ENCODE measurements at regions not wholly inside any gene's neighbourhood (a gene's known extent, or its start where the extent isn't known, plus 50 kb on each side); places are given as distances from the start of the nearest gene placed in this dataset.

DNA sequence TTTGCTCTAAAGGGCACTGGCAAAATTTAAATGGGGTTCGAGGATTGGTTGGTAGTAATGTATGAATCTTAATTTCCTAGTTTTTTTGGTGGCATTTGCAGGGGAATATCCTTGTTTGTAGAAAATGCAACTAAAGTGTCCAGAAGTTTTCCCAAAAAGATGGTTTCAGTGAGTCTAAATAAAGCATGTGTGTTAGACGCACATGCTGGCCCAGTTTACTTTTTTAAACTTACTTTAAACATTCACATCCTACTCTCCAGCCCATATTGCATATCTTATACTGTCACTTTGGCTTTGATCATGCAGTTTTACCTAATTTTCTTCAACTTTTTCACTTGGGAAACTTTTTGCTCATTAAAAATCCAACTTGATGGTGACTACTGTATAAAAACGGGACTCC is 744.0 kb upstream of the CELF2 start:
- no peak for DNase-seq
- H3K4me3 Mint-ChIP-seq (ENCODE audit: unreplicated experiment): no peak overlapping the region
- H3K9me3 Mint-ChIP-seq (ENCODE audit: unreplicated experiment): no peaks in the 10 kb centered on the region
- H3K4me1 Mint-ChIP-seq (ENCODE audit: low read depth, unreplicated experiment): peaks cover 5% of the 10 kb centered on the region
- no peaks in the 10 kb centered on the region for H3K36me3 Mint-ChIP-seq (ENCODE audit: unreplicated experiment)
- H3K27me3 Mint-ChIP-seq (ENCODE audit: unreplicated experiment): peaks cover 2% of the 10 kb centered on the region
- H3K27ac Mint-ChIP-seq (ENCODE audit: unreplicated experiment): no peak overlapping the region
- TF ChIP-seq, protein P1, sequence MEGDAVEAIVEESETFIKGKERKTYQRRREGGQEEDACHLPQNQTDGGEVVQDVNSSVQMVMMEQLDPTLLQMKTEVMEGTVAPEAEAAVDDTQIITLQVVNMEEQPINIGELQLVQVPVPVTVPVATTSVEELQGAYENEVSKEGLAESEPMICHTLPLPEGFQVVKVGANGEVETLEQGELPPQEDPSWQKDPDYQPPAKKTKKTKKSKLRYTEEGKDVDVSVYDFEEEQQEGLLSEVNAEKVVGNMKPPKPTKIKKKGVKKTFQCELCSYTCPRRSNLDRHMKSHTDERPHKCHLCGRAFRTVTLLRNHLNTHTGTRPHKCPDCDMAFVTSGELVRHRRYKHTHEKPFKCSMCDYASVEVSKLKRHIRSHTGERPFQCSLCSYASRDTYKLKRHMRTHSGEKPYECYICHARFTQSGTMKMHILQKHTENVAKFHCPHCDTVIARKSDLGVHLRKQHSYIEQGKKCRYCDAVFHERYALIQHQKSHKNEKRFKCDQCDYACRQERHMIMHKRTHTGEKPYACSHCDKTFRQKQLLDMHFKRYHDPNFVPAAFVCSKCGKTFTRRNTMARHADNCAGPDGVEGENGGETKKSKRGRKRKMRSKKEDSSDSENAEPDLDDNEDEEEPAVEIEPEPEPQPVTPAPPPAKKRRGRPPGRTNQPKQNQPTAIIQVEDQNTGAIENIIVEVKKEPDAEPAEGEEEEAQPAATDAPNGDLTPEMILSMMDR (IDR thresholded peaks at IDR 0.05; ENCODE audit: partially characterized antibody, unreplicated experiment): no peak

DNA sequence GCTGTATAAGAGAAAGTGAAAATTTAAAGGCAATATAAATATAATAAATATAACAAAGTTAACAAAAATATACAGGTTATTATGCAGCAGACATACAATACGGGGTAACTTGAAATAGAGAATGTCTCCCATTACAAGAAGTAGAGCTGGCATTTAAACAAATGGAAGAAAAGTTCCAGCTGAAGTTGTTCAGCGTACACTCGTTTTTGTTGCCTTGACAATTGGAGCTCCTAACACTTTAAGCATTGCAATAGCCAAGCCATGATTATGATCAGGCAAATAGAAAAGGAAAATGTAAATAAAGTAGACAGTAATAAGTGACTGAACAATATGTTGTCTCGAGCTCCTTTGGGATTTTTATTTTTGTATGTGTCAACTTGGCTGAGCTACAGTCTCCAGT is 737.8 kb upstream of the CELF2 start:
- peaks cover 2% of the 10 kb centered on the region for H3K27me3 Mint-ChIP-seq (ENCODE audit: unreplicated experiment)
- H3K36me3 Mint-ChIP-seq (ENCODE audit: unreplicated experiment): peaks cover 5% of the 10 kb centered on the region
- H3K4me3 Mint-ChIP-seq (ENCODE audit: unreplicated experiment): no peak overlapping the region
- no peaks in the 10 kb centered on the region for H3K9me3 Mint-ChIP-seq (ENCODE audit: unreplicated experiment)
- H3K27ac Mint-ChIP-seq (ENCODE audit: unreplicated experiment): no peak overlapping the region
- no peak for DNase-seq
- TF ChIP-seq, protein P1 (IDR thresholded peaks at IDR 0.05; ENCODE audit: partially characterized antibody, unreplicated experiment): no peak
- H3K4me1 Mint-ChIP-seq (ENCODE audit: low read depth, unreplicated experiment): peaks cover 6% of the 10 kb centered on the region

DNA sequence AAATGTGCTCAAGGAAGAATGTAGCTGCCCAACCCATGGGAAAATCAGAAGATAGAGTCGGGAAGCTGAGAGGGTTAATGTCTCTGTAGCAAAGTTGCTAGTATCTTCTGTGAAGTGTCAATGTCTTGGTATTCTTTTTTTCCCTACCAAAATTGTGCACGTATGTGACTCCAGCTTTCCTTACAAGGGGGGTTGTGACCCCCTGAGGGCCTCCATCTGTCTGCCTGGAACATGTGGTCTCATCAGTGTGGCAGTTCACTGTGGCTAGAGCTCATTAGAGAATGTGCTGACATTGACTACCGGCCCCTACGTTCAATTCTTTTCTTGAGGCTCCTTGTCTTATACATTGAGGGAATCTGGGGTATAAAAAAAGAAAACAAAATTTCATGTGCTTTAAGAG is 725.2 kb upstream of the CELF2 start:
- H3K27ac Mint-ChIP-seq (ENCODE audit: unreplicated experiment): no peak overlapping the region
- H3K27me3 Mint-ChIP-seq (ENCODE audit: unreplicated experiment): peaks cover 3% of the 10 kb centered on the region
- peak overlapping the region; percentile 50 for H3K4me3 Mint-ChIP-seq (ENCODE audit: unreplicated experiment)
- H3K4me1 Mint-ChIP-seq (ENCODE audit: low read depth, unreplicated experiment): peaks cover 22% of the 10 kb centered on the region
- H3K9me3 Mint-ChIP-seq (ENCODE audit: unreplicated experiment): no peaks in the 10 kb centered on the region
- TF ChIP-seq, protein P1 (IDR thresholded peaks at IDR 0.05; ENCODE audit: partially characterized antibody, unreplicated experiment): no peak
- no peaks in the 10 kb centered on the region for H3K36me3 Mint-ChIP-seq (ENCODE audit: unreplicated experiment)
- DNase-seq: peak; percentile 41

DNA sequence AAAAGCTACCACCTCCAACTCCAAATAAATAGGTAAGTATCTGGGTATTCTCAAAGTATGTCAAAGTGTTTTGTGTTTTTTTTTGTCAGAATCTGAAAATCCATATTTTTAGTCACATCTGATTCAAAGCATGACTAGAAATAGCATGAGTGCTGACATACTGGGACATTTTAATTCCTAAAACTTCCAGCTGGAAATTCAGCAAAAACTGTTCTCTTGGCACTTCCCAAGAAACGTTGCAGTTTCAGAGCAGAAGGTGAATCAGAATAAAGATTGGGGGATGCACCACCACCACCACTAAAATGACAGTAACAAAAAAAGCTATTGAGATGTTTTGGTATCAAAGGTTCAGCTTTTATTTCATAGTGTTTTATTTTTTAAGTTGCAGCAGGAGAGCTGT is 724.6 kb upstream of the CELF2 start:
- H3K36me3 Mint-ChIP-seq (ENCODE audit: unreplicated experiment): no peaks in the 10 kb centered on the region
- no peak for DNase-seq
- TF ChIP-seq, protein P1 (IDR thresholded peaks at IDR 0.05; ENCODE audit: partially characterized antibody, unreplicated experiment): no peak
- peak overlapping the region; percentile 50 for H3K4me3 Mint-ChIP-seq (ENCODE audit: unreplicated experiment)
- no peak overlapping the region for H3K27ac Mint-ChIP-seq (ENCODE audit: unreplicated experiment)
- H3K4me1 Mint-ChIP-seq (ENCODE audit: low read depth, unreplicated experiment): peaks cover 22% of the 10 kb centered on the region
- H3K9me3 Mint-ChIP-seq (ENCODE audit: unreplicated experiment): no peaks in the 10 kb centered on the region
- H3K27me3 Mint-ChIP-seq (ENCODE audit: unreplicated experiment): peaks cover 3% of the 10 kb centered on the region

DNA sequence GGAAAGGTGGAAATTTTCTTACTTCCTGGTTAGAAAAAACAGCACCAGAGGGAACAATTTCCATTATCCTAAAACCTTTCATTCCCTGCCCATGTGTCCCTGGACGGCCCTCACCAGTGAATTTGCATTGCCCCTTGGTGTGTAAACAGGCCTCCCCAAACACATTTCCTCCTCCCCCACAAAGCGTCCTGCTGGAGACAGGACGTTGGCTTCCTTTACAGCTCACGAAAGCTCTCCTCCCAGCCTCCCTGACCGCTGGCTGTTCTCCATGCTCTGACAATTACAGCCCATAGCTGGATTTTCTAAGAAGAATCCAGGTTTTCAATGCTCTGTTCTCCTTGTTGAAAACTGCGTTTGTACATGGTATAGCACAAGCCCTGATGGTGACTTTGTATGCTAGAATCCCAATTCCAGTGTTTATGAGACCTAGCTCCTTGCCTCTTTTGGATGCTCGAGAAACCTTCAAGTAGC is 724.2 kb upstream of the CELF2 start:
- no peaks in the 10 kb centered on the region for H3K9me3 Mint-ChIP-seq (ENCODE audit: unreplicated experiment)
- peak; percentile 34 for DNase-seq
- no peak overlapping the region for H3K4me3 Mint-ChIP-seq (ENCODE audit: unreplicated experiment)
- H3K27me3 Mint-ChIP-seq (ENCODE audit: unreplicated experiment): peaks cover 3% of the 10 kb centered on the region
- H3K4me1 Mint-ChIP-seq (ENCODE audit: low read depth, unreplicated experiment): peaks cover 22% of the 10 kb centered on the region
- no peaks in the 10 kb centered on the region for H3K36me3 Mint-ChIP-seq (ENCODE audit: unreplicated experiment)
- TF ChIP-seq, protein P1 (IDR thresholded peaks at IDR 0.05; ENCODE audit: partially characterized antibody, unreplicated experiment): no peak
- H3K27ac Mint-ChIP-seq (ENCODE audit: unreplicated experiment): no peak overlapping the region
